HepG2 (cell line): ENCODE measurements at regions not wholly inside any gene's neighbourhood (a gene's known extent, or its start where the extent isn't known, plus 50 kb on each side); places are given as distances from the start of the nearest gene placed in this dataset.

Experiments used
- ATAC-seq: fragments of 200-7000 bp; cut with Tn5 transposase; 3 replicates; pipeline ENCODE4 v1.9.1; 2020; ENCODE audit warnings: mild to moderate bottlenecking, moderate library complexity
- BruUV-seq: library from RNA; stranded (reverse); fragments of 400-500 nt; replicated peaks from 2 replicates; lab custom pipeline; 2021; lab: Mats Ljungman, UMichigan
- CTCF ChIA-PET: fragments of 300-600 bp; formaldehyde crosslinking; extraction: SDS; loops from one replicate; lab custom pipeline; 2021; ENCODE audit warnings: low total read pairs, inconsistent platforms, low intra/inter-chr PET ratio; lab: Yijun Ruan, JAX
- POLR2A ChIA-PET: fragments of 350-600 bp; sonication (Branson Sonifier 250); formaldehyde crosslinking; loops from one replicate; lab custom pipeline; 2020; ENCODE audit warnings: antibody characterized with exemption, inconsistent platforms; lab: Yijun Ruan, JAX
- DNase-seq: peaks from one replicate; pipeline ENCODE4 v3.0.0-alpha.2; 2015; ENCODE audit warnings: low spot score
- FAIRE-seq: peaks from 3 replicates; lab custom pipeline; 2011; peaks lifted over from hg19 to GRCh38; lab: Jason Lieb, UNC
- H2AFZ ChIP-seq: one replicate; pipeline ENCODE4 v1.6.1; 2011; ENCODE audit warnings: low read length, inconsistent platforms
- H3K27ac ChIP-seq: fragments of 300-600 bp; 3 replicates; pipeline ENCODE4 v1.8.0; 2011; ENCODE audit warnings: mixed run types, mild to moderate bottlenecking, mixed read lengths, low read length, inconsistent platforms; ENCODE audit not compliant: insufficient read depth; ENCODE audit errors: extremely low read length
- H3K27me3 ChIP-seq, 2 experiments: fragments of 200-600 bp in 1 of 2; 2 replicates in 1 of 2; 3 replicates in 1 of 2; pipeline versions ENCODE4 v1.6.0 to v1.8.0; 2011; ENCODE audit warnings: low read length in 2 of 2, mild to moderate bottlenecking in 2 of 2, moderate library complexity in 2 of 2, inconsistent platforms in 1 of 2; ENCODE audit not compliant: insufficient read depth in 2 of 2, control insufficient read depth in 1 of 2
- H3K36me3 ChIP-seq, 2 experiments: fragments of 200-600 bp in 1 of 2; replicated peaks in 1 of 2; 2 replicates in 1 of 2; 3 replicates in 1 of 2; pipeline versions ENCODE4 v1.5.1 to v1.8.0; 2011; ENCODE audit warnings: low read length in 2 of 2, inconsistent platforms in 1 of 2; ENCODE audit not compliant: insufficient read depth in 2 of 2, control insufficient read depth in 1 of 2
- H3K4me1 ChIP-seq: 2 replicates; pipeline ENCODE4 v1.5.1; 2012; ENCODE audit warnings: low read length, inconsistent platforms; ENCODE audit not compliant: insufficient read depth
- H3K4me2 ChIP-seq: 2 replicates; pipeline ENCODE4 v1.6.0; 2011; ENCODE audit warnings: low read depth, low read length, inconsistent platforms
- H3K4me3 ChIP-seq, 3 experiments: fragments of 200-600 bp in 1 of 3; sonication (generic), shearing (Covaris generic) in 1 of 3; replicated peaks in 1 of 3; 2 replicates each; pipeline ENCODE4 v1.5.1; 2011 to 2016; ENCODE audit warnings: low read length in 3 of 3, inconsistent platforms in 2 of 3, low read depth in 2 of 3, mild to moderate bottlenecking in 2 of 3, control low read depth in 1 of 3, mixed read lengths in 1 of 3; ENCODE audit not compliant: insufficient read depth in 1 of 3
- H3K79me2 ChIP-seq: one replicate; pipeline ENCODE4 v1.6.1; 2011; ENCODE audit warnings: low read length, inconsistent platforms; ENCODE audit not compliant: insufficient read depth
- H3K9ac ChIP-seq: 2 replicates; pipeline ENCODE4 v1.6.0; 2011; ENCODE audit warnings: mild to moderate bottlenecking, low read depth, low read length, inconsistent platforms; ENCODE audit not compliant: insufficient read depth
- H3K9me3 ChIP-seq: 2 replicates; pipeline ENCODE4 v1.5.1; 2012; ENCODE audit warnings: mild to moderate bottlenecking, low read length
- H4K20me1 ChIP-seq: 2 replicates; pipeline ENCODE4 v1.6.0; 2011; ENCODE audit warnings: inconsistent platforms, mild to moderate bottlenecking, low read length, moderate library complexity; ENCODE audit not compliant: insufficient read depth
- AKNA ChIP-seq: sonication (generic); formaldehyde crosslinking; IDR thresholded peaks from 2 replicates; pipeline ENCODE4 v1.4.0; 2020; ENCODE audit warnings: missing genetic modification reagents, borderline replicate concordance
- BCLAF1 ChIP-seq: fragments of 450-650 bp; IDR thresholded peaks from 2 replicates; pipeline ENCODE4 v1.6.1; 2017; ENCODE audit warnings: mild to moderate bottlenecking
- CCDC6 ChIP-seq: sonication (generic); formaldehyde crosslinking; IDR thresholded peaks from 2 replicates; pipeline ENCODE4 v1.8.1; 2022; ENCODE audit warnings: mild to moderate bottlenecking, missing genetic modification reagents, moderate library complexity
- CEBPG ChIP-seq: IDR thresholded peaks from 2 replicates; pipeline ENCODE4 v1.6.1; 2016
- DNMT3B ChIP-seq: conservative IDR thresholded peaks from 2 replicates; pipeline ENCODE4 v1.6.1; 2016; ENCODE audit warnings: missing biosample characterization, control low read depth
- DRAP1 ChIP-seq: IDR thresholded peaks from 2 replicates; pipeline ENCODE4 v1.6.1; 2016; ENCODE audit warnings: missing genetic modification reagents, missing compliant biosample characterization
- SIN3B ChIP-seq: fragments of 150-350 bp; IDR thresholded peaks from 2 replicates; pipeline ENCODE4 v1.6.1; 2014; ENCODE audit warnings: low read length
- ZBTB1 ChIP-seq: sonication (generic); formaldehyde crosslinking; IDR thresholded peaks from 2 replicates; pipeline ENCODE4 v1.4.0; 2020; ENCODE audit warnings: missing genetic modification reagents, borderline replicate concordance
- ZFP36 ChIP-seq: fragments of 150-350 bp; IDR thresholded peaks from 2 replicates; pipeline ENCODE4 v1.6.1; 2018; ENCODE audit warnings: borderline replicate concordance, low read length, low read depth; ENCODE audit not compliant: partially characterized antibody
- ZFP36L1 ChIP-seq: sonication (generic); formaldehyde crosslinking; IDR thresholded peaks from 2 replicates; pipeline ENCODE4 v1.8.0; 2022; ENCODE audit warnings: mild to moderate bottlenecking, missing genetic modification reagents, moderate library complexity
- ZNF720 ChIP-seq: sonication (generic); formaldehyde crosslinking; IDR thresholded peaks from 2 replicates; pipeline ENCODE4 v1.4.0; 2020; ENCODE audit warnings: missing genetic modification reagents
- in situ Hi-C: cut with HindIII; loops from 2 replicates; pipeline ENCODE4 v1.10.0; 2017; ENCODE audit warnings: low pct_unique_long_range_greater_than_20kb; ENCODE audit not compliant: extremely low pct_ligation_motif_present
- intact Hi-C: fragments of 100-400 bp; cut with micrococcal nuclease; formaldehyde crosslinking; loops from one replicate; pipeline ENCODE4 v1.10.0; 2022; ENCODE audit not compliant: unreplicated experiment

- no peaks in the 10 kb centered on the region for H4K20me1 ChIP-seq
- no peak for ATAC-seq
- no peak for FAIRE-seq
Observed at GRCh38 chr5:39870137-39870536, 445.4 kb upstream of the DAB2 start.

More at GRCh38 chr5:39870137-39870536, 445.4 kb upstream of the DAB2 start:
- DNase-seq, result no peak
- no peak overlapping the region for H3K4me2 ChIP-seq
- in situ Hi-C loops (no loop called here), intact Hi-C loops (no loop called here)
- H3K4me3 ChIP-seq, result no peak overlapping the region
- POLR2A ChIA-PET, result no interaction called here
- H3K9ac ChIP-seq, result no peak overlapping the region
- H3K27me3 ChIP-seq, result no peaks in the 10 kb centered on the region
- CTCF ChIA-PET, result no interaction called here
- no peak for TF ChIP-seq BCLAF1
- no peak for TF ChIP-seq ZNF720 (CRISPR knock-in tag)
- no peak for TF ChIP-seq CEBPG (CRISPR knock-in tag)
- TF ChIP-seq ZFP36, result no peak
- TF ChIP-seq ZFP36L1, result no peak
- TF ChIP-seq DRAP1 (CRISPR knock-in tag), result no peak
- TF ChIP-seq CCDC6 (CRISPR knock-in tag), result no peak
- TF ChIP-seq SIN3B, result no peak
- no peak for TF ChIP-seq ZBTB1 (CRISPR knock-in tag)
- no peak for TF ChIP-seq AKNA (CRISPR knock-in tag)
- TF ChIP-seq DNMT3B (CRISPR knock-in tag), result no peak
- H3K27ac ChIP-seq, result no peak overlapping the region
- no TSS peak for BruUV-seq
- H2AFZ ChIP-seq, result no peak overlapping the region
- no peaks in the 10 kb centered on the region for H3K4me1 ChIP-seq
- no peaks in the 10 kb centered on the region for H3K79me2 ChIP-seq
- peaks cover 72% of the 10 kb centered on the region for H3K9me3 ChIP-seq
- H3K36me3 ChIP-seq, result no peaks in the 10 kb centered on the region
